NCI-H226 (cell line): ENCODE measurements at regions not wholly inside any gene's neighbourhood (a gene's known extent, or its start where the extent isn't known, plus 50 kb on each side); places are given as distances from the start of the nearest gene placed in this dataset.
"Not testable (repeated sequence)": the region's sequence is repeated elsewhere in the genome, so short reads cannot be mapped to it uniquely, and the experiment has no call there.

Source experiments
- DNase-seq: peaks from one replicate; pipeline ENCODE4 v3.0.0-alpha.2; 2015

GRCh38 chr12:65657635-65658034 lies 166.6 kb upstream of the HMGA2 start:
- no peak for DNase-seq

GRCh38 chr12:65658360-65658759 lies 165.9 kb upstream of the HMGA2 start:
- no peak for DNase-seq

- DNase-seq = no peak
Measured at GRCh38 chr12:65659681-65660080, 164.6 kb upstream of the HMGA2 start.

GRCh38 chr12:65660096-65660495 lies 164.2 kb upstream of the HMGA2 start:
- no peak for DNase-seq

- DNase-seq = no peak
Measured at GRCh38 chr12:65660836-65661235, 163.4 kb upstream of the HMGA2 start.

- DNase-seq = no peak
Measured at GRCh38 chr12:65662590-65662989, 161.7 kb upstream of the HMGA2 start.

- no peak for DNase-seq
Measured at GRCh38 chr12:65663097-65663496, 161.2 kb upstream of the HMGA2 start.

- no peak for DNase-seq
Measured at GRCh38 chr12:65663648-65664047, 160.6 kb upstream of the HMGA2 start.

GRCh38 chr12:65664715-65665250 lies 159.5 kb upstream of the HMGA2 start:
- DNase-seq = no peak

- DNase-seq = peak; percentile 52
Measured at GRCh38 chr12:65665817-65666216, 158.5 kb upstream of the HMGA2 start.

- peak; percentile 87 for DNase-seq
Measured at GRCh38 chr12:65666876-65667275, 157.4 kb upstream of the HMGA2 start.

- no peak for DNase-seq
Measured at GRCh38 chr12:65667932-65668331, 156.4 kb upstream of the HMGA2 start.

GRCh38 chr12:65668981-65669695 lies 155.1 kb upstream of the HMGA2 start:
- peak; percentile 58 for DNase-seq

GRCh38 chr12:65670775-65671174 lies 153.5 kb upstream of the HMGA2 start:
- DNase-seq = peak; percentile 73

- DNase-seq = no peak
Measured at GRCh38 chr12:65672441-65672840, 151.8 kb upstream of the HMGA2 start.

- no peak for DNase-seq
Measured at GRCh38 chr12:65673156-65673690, 151.1 kb upstream of the HMGA2 start.

- DNase-seq = no peak
Measured at GRCh38 chr12:65673732-65674131, 150.6 kb upstream of the HMGA2 start.

GRCh38 chr12:65675141-65675621 lies 149.1 kb upstream of the HMGA2 start:
- no peak for DNase-seq

- DNase-seq = not testable (repeated sequence)
Measured at GRCh38 chr12:65678172-65678571, 146.1 kb upstream of the HMGA2 start.

- peak; percentile 92 for DNase-seq
Measured at GRCh38 chr12:65681226-65681625, 143.1 kb upstream of the HMGA2 start.

- no peak for DNase-seq
Measured at GRCh38 chr12:65682112-65682511, 142.2 kb upstream of the HMGA2 start.

GRCh38 chr12:65684906-65685305 lies 139.4 kb upstream of the HMGA2 start:
- DNase-seq = no peak

- no peak for DNase-seq
Measured at GRCh38 chr12:65685514-65685913, 138.8 kb upstream of the HMGA2 start.

GRCh38 chr12:65689508-65689907 lies 134.8 kb upstream of the HMGA2 start:
- DNase-seq = no peak

GRCh38 chr12:65690477-65690876 lies 133.8 kb upstream of the HMGA2 start:
- no peak for DNase-seq
